OCI-LY7 (cell line): ENCODE measurements at regions not wholly inside any gene's neighbourhood (a gene's known extent, or its start where the extent isn't known, plus 50 kb on each side); places are given as distances from the start of the nearest gene placed in this dataset.
"Not testable (repeated sequence)": the region's sequence is repeated elsewhere in the genome, so short reads cannot be mapped to it uniquely, and the experiment has no call there.

ENCODE experiments used
- BruUV-seq: library from RNA; stranded (reverse); fragments of 400-500 nt; replicated peaks from 2 replicates; lab custom pipeline; 2021; lab: Mats Ljungman, UMichigan
- CTCF ChIA-PET: fragments of 300-600 bp; sonication (Branson Sonifier 250); formaldehyde crosslinking; loops from one replicate; lab custom pipeline; 2022; ENCODE audit warnings: antibody characterized with exemption; ENCODE audit not compliant: unreplicated experiment; lab: Charles Lee
- POLR2A ChIA-PET: fragments of 300-600 bp; sonication (Branson Sonifier 250); formaldehyde crosslinking; loops from one replicate; lab custom pipeline; 2022; ENCODE audit warnings: antibody characterized with exemption; lab: Charles Lee
- DNase-seq: peaks from one replicate; pipeline ENCODE4 v3.0.0-alpha.2; 2015; ENCODE audit warnings: low spot score
- H2AFZ ChIP-seq: fragments of 200-600 bp; sonication (generic), shearing (Covaris generic); 2 replicates; pipeline ENCODE4 v1.6.1; 2014; ENCODE audit warnings: mild to moderate bottlenecking, antibody characterized with exemption, low read length, moderate library complexity
- H3K27ac ChIP-seq: fragments of 200-600 bp; sonication (generic); 2 replicates; pipeline ENCODE4 v1.5.1; 2014; ENCODE audit warnings: mixed run types, low read depth, mild to moderate bottlenecking, moderate library complexity, low read length, inconsistent platforms; ENCODE audit not compliant: poor library complexity, severe bottlenecking
- H3K36me3 ChIP-seq: fragments of 200-600 bp; sonication (generic); 2 replicates; pipeline ENCODE4 v1.6.1; 2014; ENCODE audit warnings: mild to moderate bottlenecking, antibody characterized with exemption, low read length, moderate library complexity, mixed read lengths; ENCODE audit not compliant: insufficient read depth
- H3K4me1 ChIP-seq: fragments of 200-600 bp; sonication (generic); 2 replicates; pipeline ENCODE4 v1.5.1; 2014; ENCODE audit warnings: mild to moderate bottlenecking, low read length; ENCODE audit not compliant: insufficient read depth, poor library complexity, severe bottlenecking
- H3K4me2 ChIP-seq: fragments of 200-600 bp; sonication (generic); 2 replicates; pipeline ENCODE4 v1.6.1; 2014; ENCODE audit warnings: mild to moderate bottlenecking, low read length
- H3K4me3 ChIP-seq: fragments of 200-600 bp; sonication (generic); 2 replicates; pipeline ENCODE4 v1.5.1; 2014; ENCODE audit warnings: mild to moderate bottlenecking, low read depth, low read length; ENCODE audit not compliant: poor library complexity, severe bottlenecking
- H3K79me2 ChIP-seq: fragments of 200-600 bp; sonication (generic); 2 replicates; pipeline ENCODE4 v1.6.1; 2016; ENCODE audit warnings: low read depth, mild to moderate bottlenecking, low read length, moderate library complexity, mixed read lengths; ENCODE audit not compliant: insufficient read depth
- H3K9me2 ChIP-seq: fragments of 200-600 bp; sonication (generic); 2 replicates; pipeline ENCODE4 v1.6.1; 2016; ENCODE audit warnings: mild to moderate bottlenecking, low read length, mixed read lengths; ENCODE audit not compliant: insufficient read depth
- H3K9me3 ChIP-seq: fragments of 200-600 bp; sonication (generic); 2 replicates; pipeline ENCODE4 v1.6.1; 2014; ENCODE audit warnings: mild to moderate bottlenecking, mixed run types, low read length, mixed read lengths
- H4K20me1 ChIP-seq: fragments of 200-600 bp; sonication (generic); 2 replicates; pipeline ENCODE4 v1.6.1; 2014; ENCODE audit warnings: mild to moderate bottlenecking, antibody characterized with exemption, low read length, moderate library complexity, mixed read lengths; ENCODE audit not compliant: insufficient read depth
- EZH2phosphoT487 ChIP-seq: fragments of 200-600 bp; sonication (generic); IDR thresholded peaks from 2 replicates; pipeline ENCODE4 v1.6.1; 2018; ENCODE audit warnings: low read depth, borderline replicate concordance, mild to moderate bottlenecking, mixed run types, antibody characterized with exemption, low read length, moderate library complexity, mixed read lengths
- intact Hi-C: fragments of 100-400 bp; cut with micrococcal nuclease; formaldehyde crosslinking; loops from one replicate; pipeline ENCODE4 v1.10.0; 2022; ENCODE audit not compliant: unreplicated experiment
- TF ChIP-seq, protein P1 (sequence below): fragments of 200-600 bp; sonication (generic); conservative IDR thresholded peaks from 2 replicates; pipeline ENCODE4 v1.5.1; 2014; ENCODE audit warnings: mild to moderate bottlenecking, antibody characterized with exemption, low read length, moderate library complexity, mixed read lengths

GRCh38 chr14:29016050-29016900 is 249.7 kb downstream of the FOXG1 start:
- Histone ChIP-seq H3K9me3 (peaks cover 10% of the 10 kb centered on the region; the same call in 1 of the 2 replicates), H3K9me2 (no peaks in the 10 kb centered on the region), H3K4me1 (no peaks in the 10 kb centered on the region), H3K4me2 (no peak overlapping the region), H3K79me2 (no peaks in the 10 kb centered on the region), H3K27ac (no peak overlapping the region), H3K4me3 (no peak overlapping the region), H2AFZ (no peak overlapping the region), H3K36me3 (no peaks in the 10 kb centered on the region), H4K20me1 (no peaks in the 10 kb centered on the region)
- BruUV-seq = no TSS peak
- intact Hi-C loops = no loop called here
- ChIA-PET POLR2A (no interaction called here), CTCF (no interaction called here)
- TF ChIP-seq, protein P1, sequence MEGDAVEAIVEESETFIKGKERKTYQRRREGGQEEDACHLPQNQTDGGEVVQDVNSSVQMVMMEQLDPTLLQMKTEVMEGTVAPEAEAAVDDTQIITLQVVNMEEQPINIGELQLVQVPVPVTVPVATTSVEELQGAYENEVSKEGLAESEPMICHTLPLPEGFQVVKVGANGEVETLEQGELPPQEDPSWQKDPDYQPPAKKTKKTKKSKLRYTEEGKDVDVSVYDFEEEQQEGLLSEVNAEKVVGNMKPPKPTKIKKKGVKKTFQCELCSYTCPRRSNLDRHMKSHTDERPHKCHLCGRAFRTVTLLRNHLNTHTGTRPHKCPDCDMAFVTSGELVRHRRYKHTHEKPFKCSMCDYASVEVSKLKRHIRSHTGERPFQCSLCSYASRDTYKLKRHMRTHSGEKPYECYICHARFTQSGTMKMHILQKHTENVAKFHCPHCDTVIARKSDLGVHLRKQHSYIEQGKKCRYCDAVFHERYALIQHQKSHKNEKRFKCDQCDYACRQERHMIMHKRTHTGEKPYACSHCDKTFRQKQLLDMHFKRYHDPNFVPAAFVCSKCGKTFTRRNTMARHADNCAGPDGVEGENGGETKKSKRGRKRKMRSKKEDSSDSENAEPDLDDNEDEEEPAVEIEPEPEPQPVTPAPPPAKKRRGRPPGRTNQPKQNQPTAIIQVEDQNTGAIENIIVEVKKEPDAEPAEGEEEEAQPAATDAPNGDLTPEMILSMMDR = peak; percentile 81
- TF ChIP-seq EZH2phosphoT487 = no peak
- DNase-seq = peak; percentile 27

GRCh38 chr14:29023505-29023904 is 256.9 kb downstream of the FOXG1 start:
- H2AFZ ChIP-seq, intact Hi-C loops, CTCF ChIA-PET, H3K27ac ChIP-seq, POLR2A ChIA-PET, BruUV-seq, H3K4me3 ChIP-seq, H3K9me3 ChIP-seq, H3K4me2 ChIP-seq, H3K9me2 ChIP-seq, H3K79me2 ChIP-seq, H3K36me3 ChIP-seq, H3K4me1 ChIP-seq, H4K20me1 ChIP-seq, DNase-seq: not testable (repeated sequence)

- H4K20me1 ChIP-seq, BruUV-seq, POLR2A ChIA-PET, H3K9me3 ChIP-seq, H3K4me3 ChIP-seq, H3K9me2 ChIP-seq, H3K79me2 ChIP-seq, H3K4me1 ChIP-seq, DNase-seq, H3K36me3 ChIP-seq, H2AFZ ChIP-seq, CTCF ChIA-PET, intact Hi-C loops, H3K4me2 ChIP-seq, H3K27ac ChIP-seq: not testable (repeated sequence)
Observed at GRCh38 chr14:29027441-29027840, 260.9 kb downstream of the FOXG1 start.

GRCh38 chr14:29027941-29028705 is 261.5 kb downstream of the FOXG1 start:
- H3K9me3 ChIP-seq, H4K20me1 ChIP-seq, BruUV-seq, DNase-seq, H3K9me2 ChIP-seq, CTCF ChIA-PET, H3K4me1 ChIP-seq, H3K36me3 ChIP-seq, H3K79me2 ChIP-seq, H3K27ac ChIP-seq, H2AFZ ChIP-seq, H3K4me2 ChIP-seq, H3K4me3 ChIP-seq, intact Hi-C loops: not testable (repeated sequence)
- POLR2A ChIA-PET = interaction anchor here (0.7 kb wide), 1 partner anchor 198 kb away, joined by 3 read pairs; no protein-coding TSS in a partner anchor
